NOMO-1 treated with dmso at 0.1 percent for 144 hours (cell line): ENCODE measurements at regions not wholly inside any gene's neighbourhood (a gene's known extent, or its start where the extent isn't known, plus 50 kb on each side); places are given as distances from the start of the nearest gene placed in this dataset.

Experiments used
- DNase-seq: peaks from one replicate; lab custom pipeline; 2025; ENCODE audit not compliant: unreplicated experiment; lab: John Stamatoyannopoulos, UW

GRCh38 chr5:107153283-107153682 lies 517.5 kb downstream of the EFNA5 start:
- no peak for DNase-seq

GRCh38 chr5:107149243-107150005 lies 521.3 kb downstream of the EFNA5 start:
- DNase-seq: no peak

- no peak for DNase-seq
Observed at GRCh38 chr5:107147589-107147988, 523.1 kb downstream of the EFNA5 start.

GRCh38 chr5:107146901-107147300 lies 523.8 kb downstream of the EFNA5 start:
- no peak for DNase-seq

- no peak for DNase-seq
Observed at GRCh38 chr5:107135391-107135790, 535.3 kb downstream of the EFNA5 start.

- DNase-seq: no peak
Observed at GRCh38 chr5:107134931-107135330, 535.8 kb downstream of the EFNA5 start.

- no peak for DNase-seq
Observed at GRCh38 chr5:107129051-107129450, 541.7 kb downstream of the EFNA5 start.

- DNase-seq: no peak
Observed at GRCh38 chr5:107127878-107128277, 542.9 kb downstream of the EFNA5 start.

- DNase-seq: no peak
Observed at GRCh38 chr5:107126341-107126740, 544.4 kb downstream of the EFNA5 start.

- DNase-seq: no peak
Observed at GRCh38 chr5:107124376-107124775, 546.4 kb downstream of the EFNA5 start.

GRCh38 chr5:107123014-107123413 lies 547.7 kb downstream of the EFNA5 start:
- DNase-seq: no peak

- no peak for DNase-seq
Observed at GRCh38 chr5:107121793-107122519, 548.8 kb downstream of the EFNA5 start.

- no peak for DNase-seq
Observed at GRCh38 chr5:107119656-107120055, 551.1 kb downstream of the EFNA5 start.

GRCh38 chr5:107118184-107119019 lies 552.3 kb downstream of the EFNA5 start:
- DNase-seq: no peak

GRCh38 chr5:107112216-107112615 lies 558.5 kb downstream of the EFNA5 start:
- DNase-seq: no peak

- no peak for DNase-seq
Observed at GRCh38 chr5:107104040-107104995, 566.4 kb downstream of the EFNA5 start.

- DNase-seq: no peak
Observed at GRCh38 chr5:107103522-107103921, 567.2 kb downstream of the EFNA5 start.

- no peak for DNase-seq
Observed at GRCh38 chr5:107100121-107100520, 570.6 kb downstream of the EFNA5 start.

GRCh38 chr5:107099506-107099905 lies 571.2 kb downstream of the EFNA5 start:
- no peak for DNase-seq

- DNase-seq: no peak
Observed at GRCh38 chr5:107092695-107093094, 578.0 kb downstream of the EFNA5 start.
